ENCODE measurements at regions not wholly inside any gene's neighbourhood (a gene's known extent, or its start where the extent isn't known, plus 50 kb on each side); places are given as distances from the start of the nearest gene placed in this dataset.
A peak's percentile ranks its signal among the peaks of the same experiment; 100 is the strongest.

GRCh38 chr4:45102716-45103115 lies 376.4 kb upstream of the GNPDA2 start:
- ATAC-seq: no peak
- TF ChIP-seq CTCF (IDR thresholded peaks at IDR 0.05): no peak
- H3K27ac ChIP-seq: no peak overlapping the region
- DNase-seq: no peak
- H3K36me3 ChIP-seq: no peaks in the 10 kb centered on the region
- H3K4me1 ChIP-seq: no peaks in the 10 kb centered on the region
- no peaks in the 10 kb centered on the region for H3K27me3 ChIP-seq
- no peak overlapping the region for H3K4me3 ChIP-seq
- intact Hi-C loops (cut with DNase I): no loop called here
- peaks cover 0 to 6% of the 10 kb centered on the region in 2 donors for H3K9me3 ChIP-seq

- H3K27me3 ChIP-seq: no peaks in the 10 kb centered on the region
- intact Hi-C loops (cut with DNase I): no loop called here
- H3K9me3 ChIP-seq: peaks cover 0 to 2% of the 10 kb centered on the region in 2 donors
- DNase-seq: no peak
- H3K4me3 ChIP-seq: no peak overlapping the region
- no peaks in the 10 kb centered on the region for H3K4me1 ChIP-seq
- no peak for ATAC-seq
- no peak for TF ChIP-seq CTCF (IDR thresholded peaks at IDR 0.05)
- no peaks in the 10 kb centered on the region for H3K36me3 ChIP-seq
- H3K27ac ChIP-seq: no peak overlapping the region
Measured at GRCh38 chr4:45100956-45101818, 374.8 kb upstream of the GNPDA2 start.

GRCh38 chr4:45099471-45099870 lies 373.1 kb upstream of the GNPDA2 start:
- Histone ChIP-seq H3K4me3 (no peak overlapping the region), H3K27me3 (no peaks in the 10 kb centered on the region), H3K36me3 (no peaks in the 10 kb centered on the region), H3K27ac (no peak overlapping the region), H3K4me1 (no peaks in the 10 kb centered on the region), H3K9me3 (no peaks in the 10 kb centered on the region)
- intact Hi-C loops (cut with DNase I): no loop called here
- no peak for TF ChIP-seq CTCF (IDR thresholded peaks at IDR 0.05)
- ATAC-seq: no peak
- DNase-seq: no peak

- H3K27me3 ChIP-seq: no peaks in the 10 kb centered on the region
- peaks cover 0 to 22% of the 10 kb centered on the region in 2 donors for H3K9me3 ChIP-seq
- no peaks in the 10 kb centered on the region for H3K36me3 ChIP-seq
- no peaks in the 10 kb centered on the region for H3K4me1 ChIP-seq
- TF ChIP-seq CTCF (IDR thresholded peaks at IDR 0.05): no peak
- intact Hi-C loops (cut with DNase I): no loop called here
- DNase-seq (peak in 1 of 4 donors; percentile 1), ATAC-seq (no peak)
- H3K27ac ChIP-seq: no peak overlapping the region
- H3K4me3 ChIP-seq: no peak overlapping the region
Measured at GRCh38 chr4:45094684-45095083, 368.3 kb upstream of the GNPDA2 start.

- ATAC-seq: no peak
- intact Hi-C loops (cut with DNase I): no loop called here
- no peaks in the 10 kb centered on the region for H3K9me3 ChIP-seq
Measured at GRCh38 chr4:45082101-45082500, 355.7 kb upstream of the GNPDA2 start.

More at GRCh38 chr4:45082101-45082500, 355.7 kb upstream of the GNPDA2 start:
- no peak for DNase-seq
- no peak for TF ChIP-seq CTCF (IDR thresholded peaks at IDR 0.05)
- Histone ChIP-seq H3K4me1 (no peaks in the 10 kb centered on the region), H3K4me3 (no peak overlapping the region), H3K27me3 (no peaks in the 10 kb centered on the region), H3K36me3 (no peaks in the 10 kb centered on the region), H3K27ac (no peak overlapping the region)

All from left lung (tissue), 4 donors.